Astrocyte of the spinal cord (primary cell): ENCODE measurements at regions not wholly inside any gene's neighbourhood (a gene's known extent, or its start where the extent isn't known, plus 50 kb on each side); places are given as distances from the start of the nearest gene placed in this dataset.
A peak's percentile ranks its signal among the peaks of the same experiment; 100 is the strongest.

Experiments
- DNase-seq: peaks from one replicate; pipeline ENCODE4 v3.0.0; 2011; ENCODE audit warnings: low read depth, low spot score
- H3K4me3 ChIP-seq: 2 replicates; pipeline ENCODE4 v1.5.1; 2011; ENCODE audit warnings: low read depth, mild to moderate bottlenecking, low read length, moderate library complexity
- CTCF ChIP-seq: IDR thresholded peaks from 2 replicates; pipeline ENCODE4 v1.5.1; 2012; ENCODE audit warnings: low read depth, mild to moderate bottlenecking, low read length, inconsistent platforms
- in situ Hi-C: cut with HindIII; loops from 2 replicates; pipeline ENCODE4 v1.10.0; 2017; ENCODE audit warnings: low sequenced_read_pairs

GRCh38 chr2:55992455-55992854 is 68.9 kb upstream of the EFEMP1 start:
- in situ Hi-C loops: no loop called here
- TF ChIP-seq CTCF: no peak
- peak; percentile 98 for DNase-seq
- H3K4me3 ChIP-seq: no peak overlapping the region

- in situ Hi-C loops: no loop called here
- TF ChIP-seq CTCF: no peak
- no peak for DNase-seq
- H3K4me3 ChIP-seq: no peak overlapping the region
Observed at GRCh38 chr2:55993685-55994084, 70.1 kb upstream of the EFEMP1 start.

GRCh38 chr2:55995211-55995610 is 71.6 kb upstream of the EFEMP1 start:
- in situ Hi-C loops: no loop called here
- TF ChIP-seq CTCF: no peak
- no peak overlapping the region for H3K4me3 ChIP-seq
- no peak for DNase-seq

GRCh38 chr2:55995902-55996301 is 72.3 kb upstream of the EFEMP1 start:
- DNase-seq: no peak
- in situ Hi-C loops: no loop called here
- no peak for TF ChIP-seq CTCF

GRCh38 chr2:55999231-55999630 is 75.6 kb upstream of the EFEMP1 start:
- H3K4me3 ChIP-seq: no peak overlapping the region
- no peak for TF ChIP-seq CTCF
- in situ Hi-C loops: no loop called here
- no peak for DNase-seq

More at GRCh38 chr2:55995902-55996301, 72.3 kb upstream of the EFEMP1 start:
- no peak overlapping the region for H3K4me3 ChIP-seq

- no peak for TF ChIP-seq CTCF
- no peak for DNase-seq
- in situ Hi-C loops: no loop called here
- H3K4me3 ChIP-seq: no peak overlapping the region
Observed at GRCh38 chr2:55999790-56000189, 76.2 kb upstream of the EFEMP1 start.

- in situ Hi-C loops: no loop called here
- no peak for TF ChIP-seq CTCF
- H3K4me3 ChIP-seq: no peak overlapping the region
- no peak for DNase-seq
Observed at GRCh38 chr2:56001947-56002346, 78.4 kb upstream of the EFEMP1 start.
